Stomach (tissue), 8 donors: ENCODE measurements at regions not wholly inside any gene's neighbourhood (a gene's known extent, or its start where the extent isn't known, plus 50 kb on each side); places are given as distances from the start of the nearest gene placed in this dataset.

ENCODE experiments used
- DNase-seq, 2 donors: peaks; one replicate each; pipeline versions ENCODE4 v3.0.0 to v3.0.0-alpha.2; 2013 to 2019
- H3K27ac ChIP-seq, 5 donors: fragments of 200-600 bp in 4 of 5; sonication (generic) in 4 of 5; one replicate each; pipeline ENCODE4 v1.5.1; 2013 to 2019; ENCODE audit warnings: mild to moderate bottlenecking in 1 of 5, moderate library complexity in 1 of 5
- H3K27me3 ChIP-seq, 3 donors: fragments of 200-600 bp; sonication (generic); one replicate each; pipeline ENCODE4 v1.5.1; 2017 to 2019; ENCODE audit warnings: mixed run types in 1 of 3
- H3K36me3 ChIP-seq, 4 donors: fragments of 200-600 bp; sonication (generic); 1 replicate in 3 of 4; 2 replicates in 1 of 4; pipeline ENCODE4 v1.5.1; 2016 to 2019
- H3K4me1 ChIP-seq, 4 donors: fragments of 200-600 bp; sonication (generic); one replicate each; pipeline ENCODE4 v1.5.1; 2016 to 2019
- H3K4me3 ChIP-seq, 4 donors: fragments of 200-600 bp; sonication (generic) in 3 of 4; one replicate each; pipeline ENCODE4 v1.5.1; 2016 to 2019; ENCODE audit warnings: mild to moderate bottlenecking in 1 of 4
- H3K9me3 ChIP-seq, 4 donors: fragments of 200-600 bp; sonication (generic); one replicate each; pipeline ENCODE4 v1.5.1; 2016 to 2019
- EP300 ChIP-seq: sonication (generic); formaldehyde crosslinking; IDR thresholded peaks from one replicate; pipeline ENCODE4 v1.6.1; 2017; ENCODE audit warnings: antibody characterized with exemption
- POLR2A ChIP-seq, 4 donors: fragments of 450-650 bp; IDR thresholded peaks; one replicate each; pipeline ENCODE4 v1.6.1; 2016; ENCODE audit warnings: antibody characterized with exemption in 4 of 4, control low read depth in 2 of 4, mild to moderate bottlenecking in 1 of 4, moderate library complexity in 1 of 4
- POLR2AphosphoS5 ChIP-seq, 3 donors: sonication (generic); formaldehyde crosslinking; IDR thresholded peaks; one replicate each; pipeline ENCODE4 v1.6.1; 2016; ENCODE audit warnings: antibody characterized with exemption in 3 of 3
- WGBS, 5 donors: extraction: QIAGEN DNeasy Blood & Tissue Kit in 3 of 5; methylation state at CpG; one replicate each; pipeline versions ENCODE4 v1.1.5 to v1.1.7; 2013 to 2018; 5-methylcytosine and 5-hydroxymethylcytosine counted together
- intact Hi-C: fragments of 100-400 bp; cut with DNase I; formaldehyde crosslinking; loops from one replicate; pipeline ENCODE4 v1.15.1; 2023; ENCODE audit warnings: low total_unique reads
- TF ChIP-seq, protein P1 (sequence below), 7 experiments: fragments of 450-650 bp in 4 of 7; fragments of 200-600 bp in 3 of 7; sonication (generic) in 3 of 7; IDR thresholded peaks; one replicate each; pipeline ENCODE4 v1.5.1; 2016 to 2019; ENCODE audit warnings: antibody characterized with exemption in 7 of 7, control low read depth in 2 of 7, mild to moderate bottlenecking in 1 of 7
- donor health status: healthy with polysubstance abuse.
- donor health status: Bipolar disorder and iron deficiency.
- donor health status: healthy.

GRCh38 chr14:43939836-43940235 lies 567.2 kb downstream of the FSCB start:
- intact Hi-C loops: no loop called here
- H3K4me3 ChIP-seq: no peak overlapping the region
- 81 to 86% (median 83%) methylated on average over 9 to 11 of the region's 11 CpGs for WGBS, 5 donors
- H3K27ac ChIP-seq: no peak overlapping the region
- TF ChIP-seq, protein P1, sequence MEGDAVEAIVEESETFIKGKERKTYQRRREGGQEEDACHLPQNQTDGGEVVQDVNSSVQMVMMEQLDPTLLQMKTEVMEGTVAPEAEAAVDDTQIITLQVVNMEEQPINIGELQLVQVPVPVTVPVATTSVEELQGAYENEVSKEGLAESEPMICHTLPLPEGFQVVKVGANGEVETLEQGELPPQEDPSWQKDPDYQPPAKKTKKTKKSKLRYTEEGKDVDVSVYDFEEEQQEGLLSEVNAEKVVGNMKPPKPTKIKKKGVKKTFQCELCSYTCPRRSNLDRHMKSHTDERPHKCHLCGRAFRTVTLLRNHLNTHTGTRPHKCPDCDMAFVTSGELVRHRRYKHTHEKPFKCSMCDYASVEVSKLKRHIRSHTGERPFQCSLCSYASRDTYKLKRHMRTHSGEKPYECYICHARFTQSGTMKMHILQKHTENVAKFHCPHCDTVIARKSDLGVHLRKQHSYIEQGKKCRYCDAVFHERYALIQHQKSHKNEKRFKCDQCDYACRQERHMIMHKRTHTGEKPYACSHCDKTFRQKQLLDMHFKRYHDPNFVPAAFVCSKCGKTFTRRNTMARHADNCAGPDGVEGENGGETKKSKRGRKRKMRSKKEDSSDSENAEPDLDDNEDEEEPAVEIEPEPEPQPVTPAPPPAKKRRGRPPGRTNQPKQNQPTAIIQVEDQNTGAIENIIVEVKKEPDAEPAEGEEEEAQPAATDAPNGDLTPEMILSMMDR (IDR thresholded peaks at IDR 0.05): no peak
- H3K27me3 ChIP-seq: no peaks in the 10 kb centered on the region
- peaks cover 0 to 23% (median 5%) of the 10 kb centered on the region in 4 donors for H3K9me3 ChIP-seq
- no peak for DNase-seq
- H3K4me1 ChIP-seq: no peaks in the 10 kb centered on the region
- no peaks in the 10 kb centered on the region for H3K36me3 ChIP-seq

GRCh38 chr14:43938588-43939281 lies 568.3 kb downstream of the FSCB start:
- WGBS, 5 donors: 85 to 91% (median 87%) methylated on average over 12 to 25 of the region's 25 CpGs
- TF ChIP-seq, protein P1 (IDR thresholded peaks at IDR 0.05): no peak
- TF ChIP-seq POLR2AphosphoS5 (IDR thresholded peaks at IDR 0.05) (no peak), POLR2A (IDR thresholded peaks at IDR 0.05) (no peak), EP300 (no peak)
- Histone ChIP-seq H3K27ac (no peak overlapping the region), H3K27me3 (no peaks in the 10 kb centered on the region), H3K36me3 (no peaks in the 10 kb centered on the region), H3K4me1 (no peaks in the 10 kb centered on the region), H3K4me3 (no peak overlapping the region), H3K9me3 (peaks cover 0 to 29% (median 4%) of the 10 kb centered on the region in 4 donors)
- DNase-seq: no peak
- intact Hi-C loops: no loop called here

DNA sequence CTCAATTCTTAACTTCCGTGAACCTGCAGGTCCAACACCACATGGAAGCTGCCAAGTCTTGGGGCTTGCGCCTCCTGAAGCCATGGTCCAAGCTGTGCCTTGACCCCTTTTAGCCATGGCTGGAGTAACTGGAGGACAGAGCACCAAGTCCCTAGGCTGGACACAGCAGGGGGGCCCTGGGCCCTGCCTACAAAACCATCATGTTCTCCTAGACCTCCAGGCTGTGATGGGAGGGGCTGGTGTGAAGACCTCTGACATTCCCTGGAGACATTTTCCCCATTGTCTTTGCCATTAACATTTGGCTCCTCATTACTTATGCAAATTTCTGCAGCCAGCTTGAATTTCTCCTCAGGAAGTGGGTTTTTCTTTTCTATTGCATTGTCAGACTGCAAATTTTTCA lies 570.1 kb downstream of the FSCB start:
- intact Hi-C loops: no loop called here
- Histone ChIP-seq H3K4me3 (no peak overlapping the region), H3K36me3 (no peaks in the 10 kb centered on the region), H3K4me1 (no peaks in the 10 kb centered on the region), H3K9me3 (peaks cover 0 to 29% (median 4%) of the 10 kb centered on the region in 4 donors), H3K27me3 (no peaks in the 10 kb centered on the region), H3K27ac (no peak overlapping the region)
- TF ChIP-seq, protein P1 (IDR thresholded peaks at IDR 0.05): no peak
- TF ChIP-seq POLR2A (IDR thresholded peaks at IDR 0.05) (no peak), EP300 (no peak), POLR2AphosphoS5 (IDR thresholded peaks at IDR 0.05) (no peak)
- no peak for DNase-seq
- 92 to 100% (median 97%) methylated on average over 2 of the region's 2 CpGs for WGBS, 5 donors

- no peak overlapping the region for H3K4me3 ChIP-seq
- intact Hi-C loops: no loop called here
- TF ChIP-seq POLR2AphosphoS5 (IDR thresholded peaks at IDR 0.05): no peak
- TF ChIP-seq EP300: no peak
- TF ChIP-seq, protein P1 (IDR thresholded peaks at IDR 0.05): no peak
- no peak for TF ChIP-seq POLR2A (IDR thresholded peaks at IDR 0.05)
- 44 to 74% (median 58%) methylated on average over 1 of the region's 1 CpG for WGBS, 5 donors
- H3K9me3 ChIP-seq: peaks cover 0 to 31% (median 3%) of the 10 kb centered on the region in 4 donors
- H3K36me3 ChIP-seq: no peaks in the 10 kb centered on the region
- H3K27me3 ChIP-seq: no peaks in the 10 kb centered on the region
- no peaks in the 10 kb centered on the region for H3K4me1 ChIP-seq
- no peak for DNase-seq
- no peak overlapping the region for H3K27ac ChIP-seq
Measured at GRCh38 chr14:43934102-43934501, 573.0 kb downstream of the FSCB start.
